Panc1 (cell line): ENCODE measurements at regions not wholly inside any gene's neighbourhood (a gene's known extent, or its start where the extent isn't known, plus 50 kb on each side); places are given as distances from the start of the nearest gene placed in this dataset.

ENCODE experiments used
- ATAC-seq: fragments of 200-7000 bp; cut with Tn5 transposase; 2 replicates; pipeline ENCODE4 v1.9.1; 2020; ENCODE audit warnings: mild to moderate bottlenecking, moderate library complexity
- BruUV-seq: library from RNA; stranded (reverse); fragments of 400-500 nt; replicated peaks from 2 replicates; lab custom pipeline; 2021; lab: Mats Ljungman, UMichigan
- CTCF ChIA-PET: fragments of 300-600 bp; sonication (Branson Sonifier 250); formaldehyde crosslinking; loops from one replicate; lab custom pipeline; 2022; ENCODE audit warnings: antibody characterized with exemption; lab: Charles Lee
- POLR2A ChIA-PET: fragments of 300-600 bp; sonication (Branson Sonifier 250); formaldehyde crosslinking; loops from one replicate; lab custom pipeline; 2022; ENCODE audit warnings: antibody characterized with exemption; lab: Charles Lee
- DNase-seq: peaks from one replicate; pipeline ENCODE4 v3.0.0-alpha.2; 2010; ENCODE audit warnings: low read depth, low spot score
- H3K27ac ChIP-seq: 2 replicates; pipeline ENCODE4 v1.5.1; 2011; ENCODE audit warnings: mild to moderate bottlenecking, low read length, inconsistent platforms
- H3K27me3 ChIP-seq: fragments of 200-500 bp; sonication (Bioruptor generic); 2 replicates; pipeline ENCODE4 v1.6.0; 2014; ENCODE audit warnings: low read length, inconsistent platforms; ENCODE audit not compliant: control insufficient read depth, insufficient read depth
- H3K36me3 ChIP-seq: fragments of 200-500 bp; sonication (Bioruptor generic); 2 replicates; pipeline ENCODE4 v1.5.1; 2014; ENCODE audit warnings: inconsistent platforms, mild to moderate bottlenecking, low read length, moderate library complexity; ENCODE audit not compliant: control insufficient read depth, insufficient read depth
- H3K4me1 ChIP-seq: 2 replicates; pipeline ENCODE4 v1.5.1; 2011; ENCODE audit warnings: inconsistent platforms, mild to moderate bottlenecking, low read length, moderate library complexity; ENCODE audit not compliant: control insufficient read depth, insufficient read depth
- H3K4me3 ChIP-seq, 2 experiments: 2 replicates each; pipeline ENCODE4 v1.5.1; 2011 to 2012; ENCODE audit warnings: low read depth in 2 of 2, low read length in 2 of 2, mild to moderate bottlenecking in 2 of 2, inconsistent platforms in 1 of 2, moderate library complexity in 1 of 2
- H3K9me3 ChIP-seq: fragments of 200-500 bp; sonication (Bioruptor generic); 2 replicates; pipeline ENCODE4 v1.5.1; 2014; ENCODE audit warnings: low read depth, mild to moderate bottlenecking, inconsistent platforms, low read length, moderate library complexity; ENCODE audit not compliant: control insufficient read depth, insufficient read depth
- CTCF ChIP-seq: fragments of 450-650 bp; IDR thresholded peaks from 2 replicates; pipeline ENCODE4 v1.5.1; 2017; ENCODE audit warnings: mild to moderate bottlenecking
- POLR2AphosphoS5 ChIP-seq: IDR thresholded peaks from 2 replicates; pipeline ENCODE4 v1.6.1; 2012; ENCODE audit warnings: mild to moderate bottlenecking, low read depth, low read length, moderate library complexity
- SIN3A ChIP-seq: IDR thresholded peaks from 2 replicates; pipeline ENCODE4 v1.6.1; 2012; ENCODE audit warnings: low read depth, mild to moderate bottlenecking, low read length, moderate library complexity, borderline replicate concordance; ENCODE audit not compliant: insufficient read depth
- TCF7L2 ChIP-seq: IDR thresholded peaks from 2 replicates; pipeline ENCODE4 v1.6.1; 2011; ENCODE audit warnings: mild to moderate bottlenecking, low read depth, low read length, inconsistent platforms
- in situ Hi-C: cut with HindIII; loops from 2 replicates; pipeline ENCODE4 v1.10.0; 2016; ENCODE audit warnings: low sequenced_read_pairs, low pct_unique_long_range_greater_than_20kb
- intact Hi-C: fragments of 100-400 bp; cut with micrococcal nuclease; formaldehyde crosslinking; loops from one replicate; pipeline ENCODE4 v1.10.0; 2022; ENCODE audit not compliant: unreplicated experiment
- TF ChIP-seq, protein P1 (sequence below), 2 experiments: IDR thresholded peaks; 2 replicates each; pipeline ENCODE4 v1.6.1; 2011 to 2012; ENCODE audit warnings: low read depth in 2 of 2, control low read depth in 1 of 2, low read length in 1 of 2, mild to moderate bottlenecking in 1 of 2, moderate library complexity in 1 of 2; ENCODE audit not compliant: insufficient read depth in 1 of 2

- no peaks in the 10 kb centered on the region for H3K4me1 ChIP-seq
- H3K27ac ChIP-seq, result no peak overlapping the region
- H3K36me3 ChIP-seq, result no peaks in the 10 kb centered on the region; the same call in 1 of the 2 replicates
- no peaks in the 10 kb centered on the region for H3K9me3 ChIP-seq
- ATAC-seq (no peak), DNase-seq (no peak)
- CTCF ChIA-PET, result no interaction called here
- no peak overlapping the region for H3K4me3 ChIP-seq
- no peak for TF ChIP-seq CTCF
- no peak for TF ChIP-seq TCF7L2
- no peak for TF ChIP-seq SIN3A
- TF ChIP-seq POLR2AphosphoS5, result no peak
- TF ChIP-seq, protein P1, sequence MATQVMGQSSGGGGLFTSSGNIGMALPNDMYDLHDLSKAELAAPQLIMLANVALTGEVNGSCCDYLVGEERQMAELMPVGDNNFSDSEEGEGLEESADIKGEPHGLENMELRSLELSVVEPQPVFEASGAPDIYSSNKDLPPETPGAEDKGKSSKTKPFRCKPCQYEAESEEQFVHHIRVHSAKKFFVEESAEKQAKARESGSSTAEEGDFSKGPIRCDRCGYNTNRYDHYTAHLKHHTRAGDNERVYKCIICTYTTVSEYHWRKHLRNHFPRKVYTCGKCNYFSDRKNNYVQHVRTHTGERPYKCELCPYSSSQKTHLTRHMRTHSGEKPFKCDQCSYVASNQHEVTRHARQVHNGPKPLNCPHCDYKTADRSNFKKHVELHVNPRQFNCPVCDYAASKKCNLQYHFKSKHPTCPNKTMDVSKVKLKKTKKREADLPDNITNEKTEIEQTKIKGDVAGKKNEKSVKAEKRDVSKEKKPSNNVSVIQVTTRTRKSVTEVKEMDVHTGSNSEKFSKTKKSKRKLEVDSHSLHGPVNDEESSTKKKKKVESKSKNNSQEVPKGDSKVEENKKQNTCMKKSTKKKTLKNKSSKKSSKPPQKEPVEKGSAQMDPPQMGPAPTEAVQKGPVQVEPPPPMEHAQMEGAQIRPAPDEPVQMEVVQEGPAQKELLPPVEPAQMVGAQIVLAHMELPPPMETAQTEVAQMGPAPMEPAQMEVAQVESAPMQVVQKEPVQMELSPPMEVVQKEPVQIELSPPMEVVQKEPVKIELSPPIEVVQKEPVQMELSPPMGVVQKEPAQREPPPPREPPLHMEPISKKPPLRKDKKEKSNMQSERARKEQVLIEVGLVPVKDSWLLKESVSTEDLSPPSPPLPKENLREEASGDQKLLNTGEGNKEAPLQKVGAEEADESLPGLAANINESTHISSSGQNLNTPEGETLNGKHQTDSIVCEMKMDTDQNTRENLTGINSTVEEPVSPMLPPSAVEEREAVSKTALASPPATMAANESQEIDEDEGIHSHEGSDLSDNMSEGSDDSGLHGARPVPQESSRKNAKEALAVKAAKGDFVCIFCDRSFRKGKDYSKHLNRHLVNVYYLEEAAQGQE (IDR thresholded peaks at IDR 0.05; ENCODE audit: insufficient read depth in 1 of 2, low read depth in 2 of 2, low read length in 1 of 2), result no peak
- POLR2A ChIA-PET, result no interaction called here
- in situ Hi-C loops, result no loop called here
- no peaks in the 10 kb centered on the region for H3K27me3 ChIP-seq
- intact Hi-C loops, result no loop called here
- BruUV-seq, result no TSS peak
Observed at GRCh38 chr13:99122171-99122570, 78.5 kb upstream of the UBAC2 start.

GRCh38 chr13:99123101-99124045, 77.3 kb upstream of the UBAC2 start:
- H3K4me1 ChIP-seq, result no peaks in the 10 kb centered on the region
- TF ChIP-seq TCF7L2, result no peak
- TF ChIP-seq, protein P1 (IDR thresholded peaks at IDR 0.05; ENCODE audit: insufficient read depth in 1 of 2, low read depth in 2 of 2, low read length in 1 of 2), result no peak
- no peak for TF ChIP-seq CTCF
- TF ChIP-seq SIN3A, result no peak
- TF ChIP-seq POLR2AphosphoS5, result no peak
- no peaks in the 10 kb centered on the region; the same call in 1 of the 2 replicates for H3K36me3 ChIP-seq
- BruUV-seq, result no TSS peak
- CTCF ChIA-PET, result no interaction called here
- intact Hi-C loops, result no loop called here
- DNase-seq, result no peak
- in situ Hi-C loops, result no loop called here
- POLR2A ChIA-PET, result no interaction called here
- ATAC-seq, result no peak
- H3K9me3 ChIP-seq, result no peaks in the 10 kb centered on the region
- no peaks in the 10 kb centered on the region for H3K27me3 ChIP-seq
- no peak overlapping the region for H3K27ac ChIP-seq
- no peak overlapping the region for H3K4me3 ChIP-seq
